Right kidney (tissue), 1 donor: ENCODE measurements at regions not wholly inside any gene's neighbourhood (a gene's known extent, or its start where the extent isn't known, plus 50 kb on each side); places are given as distances from the start of the nearest gene placed in this dataset.
"Not testable (repeated sequence)": the region's sequence is repeated elsewhere in the genome, so short reads cannot be mapped to it uniquely, and the experiment has no call there.

Experiments used
- DNase-seq: peaks from one replicate; pipeline ENCODE4 v3.0.0-alpha.2; 2016

GRCh38 chr9:79026316-79026715 lies 545.4 kb upstream of the TLE4 start:
- DNase-seq, result no peak

- no peak for DNase-seq
Measured at GRCh38 chr9:79028101-79028500, 543.7 kb upstream of the TLE4 start.

- DNase-seq, result no peak
Measured at GRCh38 chr9:79034583-79034982, 537.2 kb upstream of the TLE4 start.

- no peak for DNase-seq
Measured at GRCh38 chr9:79037338-79037737, 534.4 kb upstream of the TLE4 start.

GRCh38 chr9:79040671-79041070 lies 531.1 kb upstream of the TLE4 start:
- DNase-seq, result no peak

GRCh38 chr9:79041266-79041665 lies 530.5 kb upstream of the TLE4 start:
- no peak for DNase-seq

- DNase-seq, result no peak
Measured at GRCh38 chr9:79043916-79044315, 527.8 kb upstream of the TLE4 start.

- DNase-seq, result no peak
Measured at GRCh38 chr9:79046401-79046800, 525.4 kb upstream of the TLE4 start.

GRCh38 chr9:79049371-79049770 lies 522.4 kb upstream of the TLE4 start:
- no peak for DNase-seq

- no peak for DNase-seq
Measured at GRCh38 chr9:79053598-79053997, 518.2 kb upstream of the TLE4 start.

- no peak for DNase-seq
Measured at GRCh38 chr9:79054500-79054899, 517.3 kb upstream of the TLE4 start.

- no peak for DNase-seq
Measured at GRCh38 chr9:79056041-79056440, 515.7 kb upstream of the TLE4 start.

- no peak for DNase-seq
Measured at GRCh38 chr9:79057576-79057975, 514.2 kb upstream of the TLE4 start.

GRCh38 chr9:79060766-79061165 lies 511.0 kb upstream of the TLE4 start:
- DNase-seq, result no peak

- DNase-seq, result no peak
Measured at GRCh38 chr9:79061752-79062616, 509.8 kb upstream of the TLE4 start.

GRCh38 chr9:79073201-79073600 lies 498.6 kb upstream of the TLE4 start:
- no peak for DNase-seq

GRCh38 chr9:79080536-79080935 lies 491.2 kb upstream of the TLE4 start:
- no peak for DNase-seq

GRCh38 chr9:79083621-79084020 lies 488.1 kb upstream of the TLE4 start:
- no peak for DNase-seq

- no peak for DNase-seq
Measured at GRCh38 chr9:79087133-79087532, 484.6 kb upstream of the TLE4 start.

- no peak for DNase-seq
Measured at GRCh38 chr9:79089054-79089560, 482.7 kb upstream of the TLE4 start.

- not testable (repeated sequence) for DNase-seq
Measured at GRCh38 chr9:79089851-79090250, 481.9 kb upstream of the TLE4 start.

GRCh38 chr9:79103257-79103656 lies 468.5 kb upstream of the TLE4 start:
- not testable (repeated sequence) for DNase-seq

GRCh38 chr9:79104216-79104615 lies 467.5 kb upstream of the TLE4 start:
- DNase-seq, result no peak

GRCh38 chr9:79104951-79105350 lies 466.8 kb upstream of the TLE4 start:
- DNase-seq, result no peak
